ENCODE measurements at regions not wholly inside any gene's neighbourhood (a gene's known extent, or its start where the extent isn't known, plus 50 kb on each side); places are given as distances from the start of the nearest gene placed in this dataset.
"Not testable (repeated sequence)": the region's sequence is repeated elsewhere in the genome, so short reads cannot be mapped to it uniquely, and the experiment has no call there.

GRCh38 chr13:109983447-109983846, 197.1 kb upstream of the IRS2 start:
- Histone ChIP-seq H3K36me3 (ENCODE audit: control insufficient read depth, insufficient read depth, low read length) (no peaks in the 10 kb centered on the region), H3K4me1 (ENCODE audit: control insufficient read depth, insufficient read depth, low read length) (no peaks in the 10 kb centered on the region), H3K27me3 (ENCODE audit: control insufficient read depth, insufficient read depth, low read length) (peaks cover 2% of the 10 kb centered on the region), H3K4me3 (ENCODE audit: low read length) (no peak overlapping the region), H3K9me3 (replicated peaks; ENCODE audit: control insufficient read depth, low read depth, low read length) (no peaks in the 10 kb centered on the region), H3K27ac (ENCODE audit: low read length) (no peak overlapping the region)
- no peak for DNase-seq
- 20% methylated on average over 1 of the region's 7 CpGs for WGBS (ENCODE audit: insufficient coverage)

GRCh38 chr13:109981000-109981399, 194.6 kb upstream of the IRS2 start:
- no peak for DNase-seq
- Histone ChIP-seq H3K36me3 (ENCODE audit: control insufficient read depth, insufficient read depth, low read length) (no peaks in the 10 kb centered on the region), H3K4me1 (ENCODE audit: control insufficient read depth, insufficient read depth, low read length) (no peaks in the 10 kb centered on the region), H3K4me3 (ENCODE audit: low read length) (no peak overlapping the region), H3K9me3 (replicated peaks; ENCODE audit: control insufficient read depth, low read depth, low read length) (no peaks in the 10 kb centered on the region), H3K27me3 (ENCODE audit: control insufficient read depth, insufficient read depth, low read length) (peaks cover 2% of the 10 kb centered on the region), H3K27ac (ENCODE audit: low read length) (no peak overlapping the region)
- 71% methylated on average over 2 of the region's 4 CpGs for WGBS (ENCODE audit: insufficient coverage)

GRCh38 chr13:109979676-109980075, 193.3 kb upstream of the IRS2 start:
- H3K36me3 ChIP-seq (ENCODE audit: control insufficient read depth, insufficient read depth, low read length); H3K27me3 ChIP-seq (ENCODE audit: control insufficient read depth, insufficient read depth, low read length); H3K4me1 ChIP-seq (ENCODE audit: control insufficient read depth, insufficient read depth, low read length); DNase-seq; H3K4me3 ChIP-seq (ENCODE audit: low read length); H3K27ac ChIP-seq (ENCODE audit: low read length); H3K9me3 ChIP-seq (replicated peaks; ENCODE audit: control insufficient read depth, low read depth, low read length): not testable (repeated sequence)
- WGBS (ENCODE audit: insufficient coverage), result 100% methylated on average over 2 of the region's 3 CpGs

GRCh38 chr13:109979228-109979627, 192.8 kb upstream of the IRS2 start:
- no peak for DNase-seq
- Histone ChIP-seq H3K27me3 (ENCODE audit: control insufficient read depth, insufficient read depth, low read length) (no peaks in the 10 kb centered on the region), H3K36me3 (ENCODE audit: control insufficient read depth, insufficient read depth, low read length) (no peaks in the 10 kb centered on the region), H3K27ac (ENCODE audit: low read length) (no peak overlapping the region), H3K9me3 (replicated peaks; ENCODE audit: control insufficient read depth, low read depth, low read length) (no peaks in the 10 kb centered on the region), H3K4me3 (ENCODE audit: low read length) (no peak overlapping the region), H3K4me1 (ENCODE audit: control insufficient read depth, insufficient read depth, low read length) (no peaks in the 10 kb centered on the region)
- WGBS (ENCODE audit: insufficient coverage), result 60% methylated on average over 2 of the region's 6 CpGs

GRCh38 chr13:109977212-109977968, 191.0 kb upstream of the IRS2 start:
- Histone ChIP-seq H3K9me3 (replicated peaks; ENCODE audit: control insufficient read depth, low read depth, low read length) (no peaks in the 10 kb centered on the region), H3K36me3 (ENCODE audit: control insufficient read depth, insufficient read depth, low read length) (no peaks in the 10 kb centered on the region), H3K27me3 (ENCODE audit: control insufficient read depth, insufficient read depth, low read length) (no peaks in the 10 kb centered on the region), H3K27ac (ENCODE audit: low read length) (no peak overlapping the region), H3K4me1 (ENCODE audit: control insufficient read depth, insufficient read depth, low read length) (no peaks in the 10 kb centered on the region), H3K4me3 (ENCODE audit: low read length) (no peak overlapping the region)
- no peak for DNase-seq
- WGBS (ENCODE audit: insufficient coverage), result 54% methylated on average over 3 of the region's 11 CpGs

- DNase-seq, result no peak
- Histone ChIP-seq H3K4me3 (ENCODE audit: low read length) (no peak overlapping the region), H3K4me1 (ENCODE audit: control insufficient read depth, insufficient read depth, low read length) (no peaks in the 10 kb centered on the region), H3K36me3 (ENCODE audit: control insufficient read depth, insufficient read depth, low read length) (no peaks in the 10 kb centered on the region), H3K27ac (ENCODE audit: low read length) (no peak overlapping the region), H3K27me3 (ENCODE audit: control insufficient read depth, insufficient read depth, low read length) (no peaks in the 10 kb centered on the region), H3K9me3 (replicated peaks; ENCODE audit: control insufficient read depth, low read depth, low read length) (no peaks in the 10 kb centered on the region)
- WGBS (ENCODE audit: insufficient coverage), result 61% methylated on average over 5 of the region's 9 CpGs
Measured at GRCh38 chr13:109976206-109976997, 190.0 kb upstream of the IRS2 start.

GRCh38 chr13:109974354-109974753, 188.0 kb upstream of the IRS2 start:
- no peak overlapping the region for H3K4me3 ChIP-seq (ENCODE audit: low read length)
- H3K27ac ChIP-seq (ENCODE audit: low read length), result no peak overlapping the region
- no peaks in the 10 kb centered on the region for H3K27me3 ChIP-seq (ENCODE audit: control insufficient read depth, insufficient read depth, low read length)
- no peaks in the 10 kb centered on the region for H3K36me3 ChIP-seq (ENCODE audit: control insufficient read depth, insufficient read depth, low read length)
- 80% methylated on average over 1 of the region's 7 CpGs for WGBS (ENCODE audit: insufficient coverage)
- peaks cover 5% of the 10 kb centered on the region for H3K9me3 ChIP-seq (replicated peaks; ENCODE audit: control insufficient read depth, low read depth, low read length)
- DNase-seq, result no peak
- no peaks in the 10 kb centered on the region for H3K4me1 ChIP-seq (ENCODE audit: control insufficient read depth, insufficient read depth, low read length)

GRCh38 chr13:109973279-109973678, 186.9 kb upstream of the IRS2 start:
- no peak for DNase-seq
- Histone ChIP-seq H3K36me3 (ENCODE audit: control insufficient read depth, insufficient read depth, low read length) (no peaks in the 10 kb centered on the region), H3K27ac (ENCODE audit: low read length) (no peak overlapping the region), H3K4me3 (ENCODE audit: low read length) (no peak overlapping the region), H3K4me1 (ENCODE audit: control insufficient read depth, insufficient read depth, low read length) (no peaks in the 10 kb centered on the region), H3K9me3 (replicated peaks; ENCODE audit: control insufficient read depth, low read depth, low read length) (peaks cover 5% of the 10 kb centered on the region), H3K27me3 (ENCODE audit: control insufficient read depth, insufficient read depth, low read length) (no peaks in the 10 kb centered on the region)
- WGBS (ENCODE audit: insufficient coverage), result 86% methylated on average over 8 of the region's 10 CpGs

GRCh38 chr13:109971456-109972090, 185.2 kb upstream of the IRS2 start:
- Histone ChIP-seq H3K4me1 (ENCODE audit: control insufficient read depth, insufficient read depth, low read length) (no peaks in the 10 kb centered on the region), H3K4me3 (ENCODE audit: low read length) (no peak overlapping the region), H3K27me3 (ENCODE audit: control insufficient read depth, insufficient read depth, low read length) (no peaks in the 10 kb centered on the region), H3K9me3 (replicated peaks; ENCODE audit: control insufficient read depth, low read depth, low read length) (peaks cover 5% of the 10 kb centered on the region), H3K27ac (ENCODE audit: low read length) (no peak overlapping the region), H3K36me3 (ENCODE audit: control insufficient read depth, insufficient read depth, low read length) (no peaks in the 10 kb centered on the region)
- 77% methylated on average over 9 of the region's 10 CpGs for WGBS (ENCODE audit: insufficient coverage)
- no peak for DNase-seq

GRCh38 chr13:109971006-109971405, 184.6 kb upstream of the IRS2 start:
- WGBS (ENCODE audit: insufficient coverage), result 60% methylated on average over 3 of the region's 7 CpGs
- H3K36me3 ChIP-seq (ENCODE audit: control insufficient read depth, insufficient read depth, low read length), result no peaks in the 10 kb centered on the region
- H3K4me3 ChIP-seq (ENCODE audit: low read length), result no peak overlapping the region
- no peak for DNase-seq
- H3K9me3 ChIP-seq (replicated peaks; ENCODE audit: control insufficient read depth, low read depth, low read length), result peaks cover 5% of the 10 kb centered on the region
- no peaks in the 10 kb centered on the region for H3K4me1 ChIP-seq (ENCODE audit: control insufficient read depth, insufficient read depth, low read length)
- no peaks in the 10 kb centered on the region for H3K27me3 ChIP-seq (ENCODE audit: control insufficient read depth, insufficient read depth, low read length)
- H3K27ac ChIP-seq (ENCODE audit: low read length), result no peak overlapping the region

Measured in muscle of leg (tissue), 3 donors.